Effector CD8-positive, alpha-beta T cell (primary cell): ENCODE measurements at regions not wholly inside any gene's neighbourhood (a gene's known extent, or its start where the extent isn't known, plus 50 kb on each side); places are given as distances from the start of the nearest gene placed in this dataset.

ENCODE experiments used
- DNase-seq: peaks from one replicate; lab custom pipeline; 2025; lab: John Stamatoyannopoulos, UW

DNA sequence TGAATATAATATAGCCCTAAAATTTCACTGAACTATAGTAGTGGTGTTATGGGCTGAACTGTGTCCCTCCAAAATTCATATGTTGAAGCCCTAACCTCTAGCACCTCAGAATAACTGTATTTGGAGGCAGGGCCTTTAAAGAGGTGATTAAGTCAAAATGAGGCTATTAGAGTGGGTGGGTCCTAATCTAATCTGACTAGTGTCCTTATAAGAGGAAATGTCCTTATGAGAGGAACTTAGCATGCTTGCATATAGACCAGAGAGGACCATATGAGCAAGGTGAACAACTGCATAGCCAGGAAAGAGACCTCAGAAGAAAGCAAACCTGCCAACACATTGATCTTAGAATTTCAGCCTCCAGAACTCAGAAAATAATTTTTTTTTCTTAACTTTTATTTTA is 238.4 kb downstream of the ZEB2 start:
- DNase-seq = no peak

DNA sequence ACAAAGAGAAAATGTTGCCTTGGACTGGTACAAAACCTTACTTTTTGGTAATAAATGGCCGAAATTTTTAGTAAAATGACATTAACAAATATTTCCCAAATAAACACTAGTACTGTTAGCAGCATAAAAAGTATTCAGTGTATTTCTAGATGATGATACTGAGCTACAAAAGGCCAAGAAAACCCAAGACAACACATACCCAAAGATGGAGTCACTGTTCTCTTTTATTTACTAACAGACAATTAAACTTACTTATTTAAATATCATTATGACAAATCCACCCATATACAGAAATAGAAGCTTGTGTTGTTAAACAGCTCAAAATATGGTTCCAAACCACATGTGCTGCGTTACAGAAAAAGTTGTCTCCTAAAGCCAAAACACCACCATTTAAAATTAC is 239.9 kb downstream of the ZEB2 start:
- no peak for DNase-seq

- DNase-seq = no peak
These were observed 240.8 kb downstream of the ZEB2 start for GRCh38 chr2:144279165-144279564.

DNA sequence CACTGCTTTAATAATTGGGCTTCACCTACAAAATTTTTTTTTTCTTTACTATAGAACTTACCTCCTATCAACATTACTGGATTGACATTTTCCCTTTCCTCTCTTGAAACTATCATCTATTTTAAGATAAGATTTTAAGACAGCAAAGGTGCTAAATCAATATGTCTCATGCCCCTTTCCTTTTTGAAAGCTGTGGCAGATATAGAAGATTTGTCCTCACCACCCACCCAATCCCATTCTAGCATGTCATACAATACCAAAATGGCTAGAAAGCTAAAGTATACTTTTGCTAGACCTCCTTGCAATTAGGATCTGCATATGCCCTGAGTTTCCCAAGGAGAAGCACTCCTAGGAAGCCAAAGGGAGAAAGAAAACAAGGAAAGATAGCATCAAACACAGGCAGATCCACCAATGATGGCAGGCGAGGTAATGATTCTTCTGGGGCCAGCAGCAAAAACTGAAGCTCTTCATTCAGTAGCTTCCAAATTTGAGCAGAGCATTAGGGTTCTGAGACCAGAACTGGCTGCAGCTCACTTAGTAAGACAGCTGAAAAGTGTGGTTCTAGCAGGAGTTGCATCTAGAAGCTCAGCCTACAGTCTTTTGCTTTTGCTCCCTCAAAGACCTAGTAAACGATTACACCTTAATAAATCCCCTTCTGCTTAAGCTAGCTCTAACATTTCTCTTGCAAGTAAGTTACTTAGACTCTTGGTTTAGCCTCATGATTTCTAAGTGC is 242.1 kb downstream of the ZEB2 start:
- no peak for DNase-seq

DNA sequence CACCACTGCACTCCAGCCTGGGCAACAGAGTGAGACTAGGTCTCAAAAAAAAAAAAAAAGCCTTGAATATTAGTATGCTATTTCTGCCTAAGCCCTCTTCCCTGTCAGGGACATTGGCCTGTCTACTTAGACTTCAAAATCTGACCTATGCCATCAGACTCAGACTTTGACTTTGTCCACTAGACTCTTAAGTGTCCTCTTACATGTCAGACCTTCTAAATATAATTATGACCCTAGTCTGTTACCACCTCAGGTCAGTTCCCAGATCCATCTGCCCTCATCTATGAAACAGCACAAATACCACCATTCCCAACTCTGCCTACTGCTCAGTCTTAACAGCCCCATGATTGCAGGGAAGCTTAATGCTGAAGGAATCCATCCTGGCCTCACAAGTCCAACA is 244.6 kb downstream of the ZEB2 start:
- no peak for DNase-seq

DNA sequence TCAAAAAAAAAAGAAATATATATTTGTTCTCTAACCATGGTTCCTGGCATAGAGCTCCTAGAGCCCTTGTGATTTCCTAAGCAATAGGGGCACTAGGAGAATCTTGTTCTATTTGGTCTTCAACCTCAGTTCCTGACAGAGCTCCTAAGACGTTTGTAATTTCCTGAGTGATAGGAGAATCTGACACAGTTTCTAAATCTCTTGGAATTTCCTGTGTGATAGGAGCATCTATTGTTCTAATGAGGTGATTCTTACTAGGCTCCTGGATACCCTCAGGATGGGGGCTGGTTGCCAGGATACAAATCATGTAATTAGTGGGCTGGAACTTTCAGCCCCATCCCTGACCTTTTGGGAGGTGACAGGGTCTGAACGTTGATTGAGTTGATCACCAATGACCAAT is 245.8 kb downstream of the ZEB2 start:
- no peak for DNase-seq

DNA sequence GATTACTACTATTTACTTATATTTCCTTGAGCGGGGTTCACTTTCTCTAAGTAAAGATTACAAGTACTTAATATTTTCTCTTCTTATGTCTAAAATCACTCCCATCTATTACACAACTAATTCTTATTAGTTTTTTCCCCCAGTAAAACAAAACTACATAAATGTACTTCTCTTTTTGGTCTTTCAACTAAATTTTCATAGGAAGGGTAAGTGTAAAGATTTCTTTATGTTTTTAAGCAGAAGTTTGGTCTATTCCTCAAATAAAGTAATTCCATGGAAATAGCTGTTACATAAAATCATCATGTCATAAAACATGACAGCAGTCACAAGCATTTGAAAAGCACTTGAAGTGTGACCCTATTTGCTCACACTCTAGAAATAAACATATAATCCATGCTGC is 249.0 kb downstream of the ZEB2 start:
- no peak for DNase-seq

GRCh38 chr2:144268036-144268678 is 251.8 kb downstream of the ZEB2 start:
- no peak for DNase-seq

- DNase-seq = no peak
These were observed 252.7 kb downstream of the ZEB2 start for GRCh38 chr2:144267239-144267638.

DNA sequence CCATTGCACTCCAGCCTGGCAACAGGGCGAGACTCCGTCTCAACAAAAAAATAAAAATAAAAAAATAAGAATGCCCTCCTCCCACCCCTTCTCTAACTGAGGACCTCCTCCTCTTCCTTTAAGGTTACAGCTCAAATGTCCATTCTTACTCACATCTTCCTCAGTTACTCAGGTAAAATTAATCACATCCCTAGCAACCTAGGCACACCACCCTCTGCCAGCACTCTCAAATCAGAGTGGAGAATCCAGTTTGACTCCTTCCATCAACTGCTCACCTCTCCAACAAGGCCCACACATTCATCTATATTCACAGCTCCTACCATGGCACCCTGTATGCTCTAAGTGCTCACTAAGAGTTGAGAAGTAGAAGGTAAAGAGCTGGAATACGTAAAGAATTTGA is 254.3 kb downstream of the ZEB2 start:
- no peak for DNase-seq

DNA sequence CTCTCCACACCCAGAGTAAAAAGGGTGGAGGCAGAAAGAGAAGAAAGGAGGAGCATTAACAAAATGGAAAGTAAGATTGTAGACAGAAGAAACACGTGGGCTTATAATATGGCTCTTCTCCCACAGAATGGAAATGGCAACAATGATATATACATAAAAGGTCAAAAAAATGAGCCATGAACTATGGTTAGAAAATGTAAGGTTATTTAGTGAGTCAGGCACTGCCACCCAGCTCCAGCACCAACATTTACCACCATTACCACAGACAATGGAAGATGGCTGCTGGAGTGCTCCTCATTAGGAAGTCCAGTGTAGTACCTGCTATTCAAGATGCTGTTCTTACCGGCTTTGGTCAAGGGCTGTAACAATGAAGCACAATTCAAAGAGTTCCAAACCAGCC is 258.0 kb downstream of the ZEB2 start:
- no peak for DNase-seq

GRCh38 chr2:144261336-144261735 is 258.6 kb downstream of the ZEB2 start:
- no peak for DNase-seq

DNA sequence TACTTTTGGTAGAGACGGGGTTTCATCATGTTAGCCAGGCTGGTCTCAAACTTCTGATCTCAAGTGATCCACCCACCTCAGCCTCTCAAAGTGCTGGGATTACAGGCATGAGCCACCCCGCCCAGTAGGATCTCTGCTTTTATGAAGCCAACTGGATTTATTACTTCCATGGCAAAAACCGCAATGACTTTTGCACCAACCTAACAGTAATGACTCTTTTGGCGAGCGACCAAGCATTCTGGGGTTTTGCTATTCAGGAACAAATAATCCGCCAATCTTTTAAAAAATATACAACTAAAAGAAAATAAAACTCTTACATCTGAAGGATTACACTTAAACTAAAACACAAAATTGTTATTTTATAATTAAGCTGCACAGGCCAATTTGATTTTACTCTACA is 260.6 kb downstream of the ZEB2 start:
- no peak for DNase-seq

GRCh38 chr2:144258154-144258553 is 261.8 kb downstream of the ZEB2 start:
- no peak for DNase-seq

DNA sequence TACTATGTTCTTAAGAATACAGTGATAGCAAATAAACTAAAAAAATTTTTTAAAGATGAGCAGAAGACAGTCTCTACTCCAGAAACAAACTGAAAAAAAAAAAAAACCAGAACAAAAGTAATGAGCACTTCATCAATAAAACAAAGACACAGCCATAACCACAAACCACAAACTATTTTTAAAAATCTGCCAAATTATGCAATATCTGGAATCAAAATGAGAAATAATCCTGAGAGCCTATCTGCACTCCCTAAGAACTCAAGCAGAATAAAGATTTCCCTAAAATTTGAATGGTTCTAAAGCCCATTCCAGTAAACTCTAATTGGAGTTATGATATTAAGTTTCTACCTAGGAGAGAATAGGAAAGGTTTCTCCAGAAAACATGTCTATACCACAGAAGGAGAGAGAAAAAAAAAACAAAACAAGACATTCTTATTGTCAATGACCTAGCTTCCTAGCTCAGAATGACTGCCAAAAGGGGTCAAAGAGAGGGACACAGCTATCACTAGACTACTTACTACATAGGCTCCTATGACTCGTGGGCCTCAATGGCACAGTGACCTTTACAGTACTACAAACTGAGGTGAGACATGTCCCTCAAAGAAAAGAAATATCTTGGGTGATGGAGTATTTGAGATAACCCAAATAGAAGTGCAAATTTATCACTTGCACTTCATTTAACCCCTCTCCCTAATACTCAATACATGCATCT is 262.8 kb downstream of the ZEB2 start:
- DNase-seq = no peak

DNA sequence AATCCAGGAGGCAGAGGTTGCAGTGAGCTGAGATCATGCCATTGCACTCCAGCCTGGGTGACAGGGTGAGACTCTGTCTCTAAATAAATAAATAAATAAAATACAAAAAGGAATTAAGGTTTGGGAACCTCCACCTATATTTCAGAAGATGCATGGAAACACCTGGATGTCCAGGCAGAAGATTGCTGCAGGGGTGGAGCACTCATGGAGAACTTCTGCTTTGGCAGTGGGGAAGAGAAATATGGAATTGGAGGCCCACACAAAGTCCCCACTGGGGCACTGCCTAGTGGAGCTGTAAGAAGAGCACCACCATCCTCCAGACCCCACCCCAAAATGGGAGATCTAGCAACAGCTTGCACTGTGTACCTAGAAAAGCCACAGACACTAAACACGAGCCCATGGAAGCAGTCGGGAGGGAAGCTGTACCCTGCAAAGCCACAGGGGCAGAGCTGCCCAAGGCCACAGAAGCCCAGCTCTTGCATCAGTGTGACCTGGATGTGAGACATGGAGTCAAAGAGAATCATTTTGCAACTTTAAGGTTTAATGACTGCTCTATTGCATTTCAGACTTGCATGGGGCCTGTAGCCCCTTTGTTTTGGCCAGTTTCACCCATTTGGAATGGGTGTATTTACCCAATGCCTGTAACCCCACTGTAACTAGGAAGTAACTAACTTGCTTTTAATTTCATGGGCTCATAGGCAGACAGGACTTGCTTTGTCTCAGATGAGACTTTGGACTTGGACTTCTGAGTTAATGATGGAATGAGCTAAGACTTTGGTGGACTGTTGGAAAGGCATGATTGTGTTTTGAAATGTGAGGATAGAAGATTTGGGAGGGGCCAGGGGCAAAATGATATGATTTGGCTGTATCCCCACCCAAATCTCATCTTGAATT is 265.3 kb downstream of the ZEB2 start:
- DNase-seq = no peak

GRCh38 chr2:144253743-144254142 is 266.2 kb downstream of the ZEB2 start:
- DNase-seq = no peak

DNA sequence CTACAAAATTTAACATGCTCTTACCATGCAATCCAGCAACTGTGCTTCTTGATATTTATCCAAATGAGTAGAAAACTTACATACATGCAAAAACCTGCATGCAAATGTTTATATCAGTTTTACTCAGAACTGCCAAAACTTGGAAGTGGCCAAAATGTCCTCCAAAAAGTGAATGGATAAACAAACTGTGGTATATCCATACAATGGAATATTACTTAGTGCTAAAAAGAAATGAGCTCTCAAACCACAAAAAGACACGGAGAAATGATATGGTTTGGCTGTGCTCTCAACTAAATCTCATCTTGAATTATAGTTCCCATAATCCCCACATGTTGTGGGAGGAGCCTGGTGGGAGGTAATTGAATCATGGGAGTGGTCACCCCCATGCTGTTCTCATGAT is 267.2 kb downstream of the ZEB2 start:
- DNase-seq = no peak

- DNase-seq = no peak
These were observed 270.8 kb downstream of the ZEB2 start for GRCh38 chr2:144249035-144249637.

DNA sequence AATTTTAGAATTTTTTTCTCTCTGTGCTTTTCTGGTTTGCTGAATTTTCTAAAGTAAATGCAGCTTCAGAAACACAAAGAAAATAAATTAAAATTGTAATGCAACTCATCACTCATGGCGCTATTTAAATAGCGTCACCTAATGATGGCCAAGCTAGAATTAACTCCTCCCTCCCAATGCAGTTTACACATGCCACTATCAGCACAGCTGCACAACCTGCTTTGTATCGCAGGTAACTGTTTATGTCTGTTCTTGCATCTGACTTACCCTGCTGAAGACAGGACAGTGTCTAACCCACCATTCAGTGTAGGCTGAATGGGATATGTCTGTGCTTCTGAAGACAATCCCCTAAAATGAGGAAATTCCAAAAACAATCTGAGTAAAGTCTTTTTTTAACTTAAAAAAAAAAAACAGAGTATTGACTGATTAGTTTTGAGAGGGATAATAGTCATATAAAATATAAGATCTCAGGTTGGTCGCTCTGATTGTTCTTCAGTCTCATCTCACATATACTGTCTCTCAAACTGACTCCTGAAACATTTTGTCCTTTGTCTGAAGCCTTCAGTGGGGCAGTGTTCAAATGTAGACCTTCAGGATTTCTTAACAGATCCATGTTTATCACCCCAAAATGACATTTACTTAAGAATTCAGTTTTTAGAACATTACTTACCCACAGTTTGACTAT is 271.4 kb downstream of the ZEB2 start:
- no peak for DNase-seq

DNA sequence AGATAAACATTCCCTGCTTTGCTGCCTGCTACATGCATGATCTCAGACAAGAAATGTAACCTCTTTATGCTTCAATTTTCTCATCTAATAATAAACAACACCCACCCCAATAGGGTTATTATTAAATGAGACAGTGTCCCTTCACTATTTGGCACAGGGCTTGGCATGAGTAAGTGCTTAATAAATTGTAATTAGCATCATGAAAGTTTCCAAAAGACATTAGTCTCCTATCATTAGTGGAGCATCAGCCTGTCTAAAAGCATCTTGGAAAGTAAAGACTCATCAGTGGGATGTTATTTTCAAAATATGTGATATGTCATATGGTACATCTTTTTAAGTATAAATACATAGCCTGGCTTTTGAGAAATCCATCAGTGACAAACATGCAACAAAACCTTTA is 275.0 kb downstream of the ZEB2 start:
- DNase-seq = no peak
